HCT116 (cell line): ENCODE measurements at regions not wholly inside any gene's neighbourhood (a gene's known extent, or its start where the extent isn't known, plus 50 kb on each side); places are given as distances from the start of the nearest gene placed in this dataset.

Experiments
- ATF3 ChIP-seq: IDR thresholded peaks from 2 replicates; pipeline ENCODE4 v1.6.1; 2012
- CTCF ChIP-seq, 3 experiments: fragments of 200-600 bp in 1 of 3; sonication (generic) in 1 of 3; IDR thresholded peaks in 2 of 3; conservative IDR thresholded peaks in 1 of 3; 2 replicates each; pipeline ENCODE4 v1.5.1; 2012 to 2017; ENCODE audit warnings: low read depth in 2 of 3, low read length in 2 of 3, antibody characterized with exemption in 1 of 3, borderline replicate concordance in 1 of 3, control low read depth in 1 of 3, mild to moderate bottlenecking in 1 of 3, mixed read lengths in 1 of 3, mixed run types in 1 of 3, moderate library complexity in 1 of 3; ENCODE audit not compliant: insufficient read depth in 1 of 3
- ELF1 ChIP-seq: IDR thresholded peaks from 2 replicates; pipeline ENCODE4 v1.6.1; 2012; ENCODE audit warnings: low read depth, borderline replicate concordance
- EZH2 ChIP-seq: fragments of 200-600 bp; sonication (generic); IDR thresholded peaks from 2 replicates; pipeline ENCODE4 v1.6.1; 2017; ENCODE audit warnings: antibody characterized with exemption, mixed run types
- JUND ChIP-seq: IDR thresholded peaks from 2 replicates; pipeline ENCODE4 v1.6.1; 2012
- MAX ChIP-seq: IDR thresholded peaks from 2 replicates; pipeline ENCODE4 v1.6.1; 2012
- POLR2A ChIP-seq: IDR thresholded peaks from 2 replicates; pipeline ENCODE4 v1.7.0; 2011; ENCODE audit warnings: borderline replicate concordance; ENCODE audit not compliant: insufficient read depth, insufficient read length; ENCODE audit errors: extremely low read depth
- SP1 ChIP-seq: IDR thresholded peaks from 2 replicates; pipeline ENCODE4 v1.6.1; 2012; ENCODE audit warnings: low read depth
- ZBTB33 ChIP-seq: IDR thresholded peaks from 2 replicates; pipeline ENCODE4 v1.6.1; 2011; ENCODE audit warnings: mild to moderate bottlenecking, low read length, moderate library complexity; ENCODE audit not compliant: insufficient replicate concordance; ENCODE audit errors: extremely low read depth
- ZNF274 ChIP-seq: fragments of 200-500 bp; sonication (Bioruptor generic); IDR thresholded peaks from 2 replicates; pipeline ENCODE4 v1.6.1; 2014; ENCODE audit warnings: mild to moderate bottlenecking, low read depth, low read length, inconsistent platforms

- TF ChIP-seq CTCF (IDR thresholded peaks at IDR 0.05 in 2 of 3, conservative IDR thresholded peaks at IDR 0.05 in 1 of 3; ENCODE audit: borderline replicate concordance in 1 of 3, insufficient read depth in 1 of 3, low read depth in 2 of 3, low read length in 2 of 3) (no peak), POLR2A (no peak), ATF3 (no peak), ZBTB33 (no peak), ELF1 (no peak), SP1 (no peak), EZH2 (no peak), JUND (no peak), MAX (no peak), ZNF274 (no peak)
Observed at GRCh38 chr12:127489061-127489460, 777.9 kb upstream of the TMEM132C start.
